Activated T-cell treated with anti-CD3 and anti-CD28 coated beads, Interleukin-2, amount 50 U/mL, for 24 hours (primary cell): ENCODE measurements at regions not wholly inside any gene's neighbourhood (a gene's known extent, or its start where the extent isn't known, plus 50 kb on each side); places are given as distances from the start of the nearest gene placed in this dataset.

Source experiments
- DNase-seq: peaks from one replicate; pipeline ENCODE4 v3.0.0-alpha.2; 2020
- H3K27ac Mint-ChIP-seq: 2 replicates; pipeline ENCODE4 v1.8.0; 2020; ENCODE audit warnings: mild to moderate bottlenecking, mixed read lengths
- H3K27me3 Mint-ChIP-seq: 2 replicates; pipeline ENCODE4 v1.8.0; 2020; ENCODE audit warnings: mixed read lengths
- H3K36me3 Mint-ChIP-seq: 2 replicates; pipeline ENCODE4 v1.8.0; 2020; ENCODE audit warnings: low read depth, mixed read lengths
- H3K4me1 Mint-ChIP-seq: 2 replicates; pipeline ENCODE4 v1.8.0; 2020; ENCODE audit warnings: low read depth, mixed read lengths
- H3K4me3 Mint-ChIP-seq: 2 replicates; pipeline ENCODE4 v1.8.0; 2020; ENCODE audit warnings: mild to moderate bottlenecking, moderate library complexity, mixed read lengths
- H3K9me3 Mint-ChIP-seq: 2 replicates; pipeline ENCODE4 v1.8.0; 2020; ENCODE audit warnings: mixed read lengths

DNA sequence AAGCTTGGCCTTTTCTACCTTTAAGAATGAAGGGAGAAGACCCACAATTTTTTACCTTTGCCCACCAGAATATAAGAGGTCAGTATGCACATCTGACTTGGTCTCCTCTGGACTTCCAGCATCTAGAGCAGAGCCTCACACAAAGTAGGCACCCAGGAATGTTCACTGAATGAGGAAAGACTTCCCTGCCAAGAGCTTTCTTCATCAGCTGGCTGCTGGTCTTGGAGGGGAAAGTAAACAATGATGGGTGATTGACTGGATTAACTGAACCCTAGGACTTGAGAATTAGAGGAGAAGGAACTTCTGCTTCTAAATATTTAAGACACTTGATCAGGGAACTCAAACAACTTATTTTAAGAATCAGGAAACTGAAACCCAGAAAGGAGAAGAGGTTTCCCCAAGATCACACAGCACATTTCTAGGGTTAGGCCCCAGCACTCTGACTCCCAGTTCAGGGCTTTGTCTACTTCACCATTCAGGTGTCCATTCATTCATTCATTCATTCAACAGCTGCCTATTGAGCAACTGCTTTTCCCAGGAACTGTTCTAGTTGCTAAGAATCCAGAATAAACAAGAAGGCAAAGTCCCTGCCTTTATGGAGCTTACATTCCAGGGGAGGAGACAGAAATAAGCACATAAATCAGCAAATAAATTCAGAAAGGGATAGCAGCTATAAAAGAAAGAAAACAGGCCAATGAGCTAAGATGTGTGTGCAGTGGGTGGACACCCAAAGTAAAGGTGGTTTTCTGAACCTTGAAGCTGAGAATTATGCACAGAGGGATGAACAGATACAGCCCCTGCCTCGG lies 216.9 kb upstream of the LRFN2 start:
- no peaks in the 10 kb centered on the region for H3K9me3 Mint-ChIP-seq
- no peaks in the 10 kb centered on the region for H3K36me3 Mint-ChIP-seq
- no peak for DNase-seq
- H3K4me3 Mint-ChIP-seq = no peak overlapping the region
- no peaks in the 10 kb centered on the region for H3K27me3 Mint-ChIP-seq
- no peak overlapping the region for H3K27ac Mint-ChIP-seq
- H3K4me1 Mint-ChIP-seq = no peaks in the 10 kb centered on the region

DNA sequence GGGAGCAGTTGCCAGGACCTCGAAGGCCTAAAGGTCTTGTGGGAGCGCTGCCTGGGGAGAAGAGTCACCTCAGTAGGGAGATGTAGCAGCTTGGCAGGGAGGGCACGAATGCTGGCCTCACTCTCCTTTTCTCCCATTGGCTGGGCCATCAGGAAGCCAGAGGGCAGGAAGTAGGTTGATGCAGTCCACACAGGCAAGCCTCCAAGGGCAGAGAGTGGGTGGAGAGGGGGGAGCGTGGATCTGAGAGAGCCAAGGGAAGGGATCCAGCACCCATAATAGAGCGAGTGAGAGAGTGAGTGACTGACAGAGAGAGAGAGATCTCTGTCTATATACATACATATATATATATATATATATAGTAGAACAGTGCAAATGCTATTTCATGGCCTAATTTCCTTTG lies 215.3 kb upstream of the LRFN2 start:
- Mint-ChIP-seq H3K9me3 (no peaks in the 10 kb centered on the region), H3K4me3 (no peak overlapping the region), H3K36me3 (no peaks in the 10 kb centered on the region), H3K27ac (no peak overlapping the region), H3K4me1 (no peaks in the 10 kb centered on the region), H3K27me3 (peaks cover 3% of the 10 kb centered on the region)
- DNase-seq = no peak

DNA sequence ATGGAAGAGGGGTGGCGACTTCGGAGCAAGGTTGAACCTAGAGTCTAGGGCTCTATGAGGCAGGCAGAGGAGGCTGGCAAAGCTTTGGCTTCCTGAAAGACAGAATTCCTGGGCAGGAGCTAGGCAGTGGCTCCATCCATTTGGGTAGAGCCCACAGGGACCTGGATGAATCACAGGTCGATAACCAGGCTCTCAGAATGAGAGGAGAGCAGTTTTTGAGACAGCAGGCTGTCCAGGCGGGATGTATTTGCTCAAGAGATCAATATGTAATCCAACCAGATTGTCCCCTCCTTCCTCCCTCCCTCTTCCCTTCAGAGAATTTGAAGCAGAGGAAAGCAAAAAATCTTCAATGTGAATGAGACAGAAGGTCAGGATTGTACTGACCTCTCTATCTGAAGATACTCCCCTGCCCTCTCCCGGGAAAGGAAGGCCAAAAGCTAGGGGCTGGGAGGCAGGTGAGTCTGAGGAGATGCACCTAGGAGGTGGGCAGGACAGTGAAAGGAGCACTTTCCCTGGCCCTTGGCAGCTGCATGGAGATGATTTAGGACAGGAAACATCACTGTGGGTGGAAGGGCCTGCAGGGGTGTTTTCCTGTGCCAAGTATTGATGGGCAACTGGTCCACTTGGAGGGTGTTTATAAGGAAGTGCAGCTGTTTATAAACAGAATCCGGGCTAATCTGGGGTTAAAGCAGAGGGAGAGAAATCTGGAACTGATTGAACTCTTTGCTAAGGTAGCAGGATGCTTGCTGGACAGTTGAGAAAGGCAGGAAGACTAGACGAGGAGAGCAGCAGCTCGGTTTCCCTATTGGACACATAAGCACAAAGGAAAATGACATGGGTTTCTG lies 212.4 kb upstream of the LRFN2 start:
- Mint-ChIP-seq H3K27me3 (peaks cover 3% of the 10 kb centered on the region), H3K9me3 (no peaks in the 10 kb centered on the region), H3K4me1 (no peaks in the 10 kb centered on the region), H3K36me3 (no peaks in the 10 kb centered on the region), H3K4me3 (no peak overlapping the region), H3K27ac (no peak overlapping the region)
- DNase-seq = no peak

DNA sequence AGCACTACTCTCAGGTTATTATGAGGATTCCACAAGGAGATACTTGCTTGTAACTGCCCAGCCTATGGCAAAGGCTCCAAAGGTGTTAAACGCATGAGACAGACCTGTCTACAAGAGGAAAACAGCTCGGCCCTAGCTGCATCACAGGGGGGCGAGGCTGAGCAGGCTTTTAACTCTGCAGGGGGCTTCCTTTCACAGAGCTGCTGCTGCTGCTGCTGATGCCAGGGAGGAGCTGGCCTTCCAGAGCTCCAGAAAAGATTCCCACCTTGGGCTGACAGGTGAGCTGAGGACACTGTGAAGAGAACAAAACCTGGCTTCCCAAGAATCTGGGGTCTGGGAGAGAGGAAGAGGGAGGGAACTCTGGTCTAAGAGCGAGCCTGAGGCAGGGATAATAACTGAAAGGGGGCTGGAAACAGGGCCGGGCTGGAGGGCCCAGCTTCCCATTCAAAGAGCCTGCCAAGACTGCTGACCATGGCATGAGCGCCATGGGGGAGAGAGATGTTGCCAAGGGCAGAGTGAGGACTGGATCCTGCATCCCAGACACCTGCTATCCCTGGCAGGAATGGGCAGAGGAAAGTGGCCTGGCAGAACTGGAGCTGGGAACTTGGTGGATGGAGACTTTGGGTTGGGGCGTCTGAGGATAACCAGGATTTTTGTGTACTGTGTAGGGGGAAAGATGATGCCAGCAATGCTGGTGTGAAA lies 211.1 kb upstream of the LRFN2 start:
- no peak overlapping the region for H3K27ac Mint-ChIP-seq

DNA sequence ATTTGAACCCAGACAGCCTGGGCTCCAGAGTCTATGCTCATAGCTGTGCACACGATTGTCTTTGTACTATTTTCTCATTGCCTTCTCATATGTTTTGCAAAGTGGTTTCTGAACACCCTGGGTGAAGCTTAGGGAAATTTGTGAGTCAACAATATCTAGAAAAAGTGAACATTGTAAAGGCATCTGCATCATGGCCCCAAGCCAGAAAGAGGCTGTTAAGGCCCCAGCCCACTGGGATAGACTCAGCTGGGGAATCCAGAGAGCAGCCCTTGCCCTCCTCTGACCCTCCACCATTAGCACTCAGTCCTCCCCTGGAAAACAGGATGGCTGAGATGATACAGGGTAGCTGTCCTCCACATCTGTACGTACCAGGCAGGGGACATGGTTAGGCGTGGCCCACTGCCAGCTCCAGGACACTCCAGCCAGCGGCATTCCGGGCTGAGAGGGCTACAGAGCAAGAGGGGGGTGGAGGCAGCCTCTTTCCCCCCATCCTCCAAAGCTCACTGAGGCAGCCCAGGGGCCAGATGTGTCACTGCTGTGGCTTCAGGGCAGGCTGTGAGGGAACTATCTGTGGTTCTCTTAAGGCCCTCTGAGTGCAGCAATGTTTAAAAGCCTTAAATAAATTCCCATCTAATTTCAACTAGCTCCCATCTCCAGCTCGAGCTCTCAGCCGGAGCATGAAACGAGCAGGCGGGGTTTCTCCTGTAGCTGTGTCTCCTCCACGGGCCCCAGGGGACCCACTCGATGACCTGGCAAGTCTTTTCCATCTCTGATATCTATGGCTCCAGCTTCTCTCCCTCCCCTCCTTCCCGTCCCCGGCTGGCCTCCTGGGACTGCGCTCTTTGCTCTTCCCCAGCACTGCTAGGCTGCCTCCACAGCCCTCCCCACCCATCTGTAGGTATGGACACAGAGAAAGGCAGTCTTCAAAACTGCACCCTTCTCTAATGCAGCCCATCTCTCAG lies 209.4 kb upstream of the LRFN2 start:
- no peaks in the 10 kb centered on the region for H3K36me3 Mint-ChIP-seq
- H3K27ac Mint-ChIP-seq = no peak overlapping the region
- H3K9me3 Mint-ChIP-seq = no peaks in the 10 kb centered on the region
- DNase-seq = no peak
- H3K4me1 Mint-ChIP-seq = peaks cover 2% of the 10 kb centered on the region
- H3K4me3 Mint-ChIP-seq = no peak overlapping the region
- H3K27me3 Mint-ChIP-seq = peaks cover 3% of the 10 kb centered on the region

More for the DNA sequence above, 211.1 kb upstream of the LRFN2 start:
- DNase-seq = no peak
- no peak overlapping the region for H3K4me3 Mint-ChIP-seq
- H3K36me3 Mint-ChIP-seq = no peaks in the 10 kb centered on the region
- H3K4me1 Mint-ChIP-seq = no peaks in the 10 kb centered on the region
- peaks cover 3% of the 10 kb centered on the region for H3K27me3 Mint-ChIP-seq
- no peaks in the 10 kb centered on the region for H3K9me3 Mint-ChIP-seq

DNA sequence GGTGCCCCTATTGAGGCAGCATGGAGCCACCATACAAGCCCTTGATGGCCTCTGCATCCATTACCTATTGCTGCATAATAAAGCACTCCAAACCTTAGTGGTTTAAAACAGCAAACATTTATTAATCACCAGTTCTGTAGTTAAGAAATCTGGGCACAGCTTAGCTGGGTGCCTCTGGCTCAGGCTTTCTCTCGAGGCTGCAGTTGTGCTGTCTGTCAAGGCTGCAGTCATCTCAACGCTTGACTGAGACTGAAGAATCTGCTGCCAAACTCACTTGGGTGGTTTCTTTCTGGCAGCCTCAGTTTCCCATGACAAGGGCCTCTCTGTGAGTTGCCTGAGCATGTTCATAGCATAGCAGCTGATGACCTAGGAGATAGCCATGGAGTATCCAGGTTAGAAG lies 207.4 kb upstream of the LRFN2 start:
- Mint-ChIP-seq H3K27ac (no peak overlapping the region), H3K4me1 (peaks cover 18% of the 10 kb centered on the region), H3K36me3 (no peaks in the 10 kb centered on the region)

DNA sequence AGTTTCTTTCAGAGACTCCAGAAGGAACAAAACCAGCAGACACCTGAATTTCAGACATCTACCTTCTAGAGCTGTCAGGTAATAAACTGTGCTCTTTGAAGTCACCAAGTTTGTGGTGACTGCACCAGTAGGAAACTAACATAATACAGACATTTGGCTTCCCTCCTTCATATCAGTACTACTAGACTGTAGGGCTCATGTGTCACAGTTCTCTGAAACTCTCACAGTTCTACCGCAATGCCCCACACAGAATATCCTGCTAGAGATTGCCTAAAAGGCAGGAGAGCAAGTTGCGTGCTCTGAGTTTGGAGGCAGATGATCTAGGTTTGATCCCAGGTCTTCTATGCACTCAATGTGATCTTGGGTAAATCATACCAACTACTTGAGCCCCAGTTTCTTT lies 205.0 kb upstream of the LRFN2 start:
- H3K36me3 Mint-ChIP-seq = no peaks in the 10 kb centered on the region
- no peak for DNase-seq
- no peaks in the 10 kb centered on the region for H3K27me3 Mint-ChIP-seq
- H3K27ac Mint-ChIP-seq = no peak overlapping the region
- no peak overlapping the region for H3K4me3 Mint-ChIP-seq
- H3K4me1 Mint-ChIP-seq = peaks cover 33% of the 10 kb centered on the region
- no peaks in the 10 kb centered on the region for H3K9me3 Mint-ChIP-seq

More for the DNA sequence above, 207.4 kb upstream of the LRFN2 start:
- no peaks in the 10 kb centered on the region for H3K9me3 Mint-ChIP-seq
- DNase-seq = no peak
- H3K27me3 Mint-ChIP-seq = peaks cover 3% of the 10 kb centered on the region
- H3K4me3 Mint-ChIP-seq = no peak overlapping the region

DNA sequence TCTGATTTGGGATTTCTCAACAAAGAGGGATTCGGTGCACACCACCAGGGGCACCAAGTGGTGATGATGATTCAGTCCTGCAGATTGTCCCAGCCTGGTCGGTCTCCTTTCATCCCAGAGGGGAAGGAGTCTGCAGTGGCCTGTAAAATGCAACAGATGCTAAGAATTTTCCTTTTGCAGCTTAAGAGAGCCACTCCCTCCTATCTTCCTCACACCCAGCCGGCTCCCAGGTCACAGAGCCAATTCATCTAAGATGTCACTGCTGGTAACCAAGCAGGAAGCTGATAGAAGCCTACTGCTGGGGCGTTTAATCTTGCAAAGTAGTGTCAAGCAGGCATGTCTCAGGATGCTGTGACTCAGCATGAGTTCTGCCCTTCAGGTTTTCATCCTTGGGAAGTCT lies 203.8 kb upstream of the LRFN2 start:
- Mint-ChIP-seq H3K27ac (no peak overlapping the region), H3K36me3 (no peaks in the 10 kb centered on the region), H3K27me3 (no peaks in the 10 kb centered on the region), H3K4me1 (peaks cover 33% of the 10 kb centered on the region), H3K4me3 (no peak overlapping the region), H3K9me3 (no peaks in the 10 kb centered on the region)
- no peak for DNase-seq

DNA sequence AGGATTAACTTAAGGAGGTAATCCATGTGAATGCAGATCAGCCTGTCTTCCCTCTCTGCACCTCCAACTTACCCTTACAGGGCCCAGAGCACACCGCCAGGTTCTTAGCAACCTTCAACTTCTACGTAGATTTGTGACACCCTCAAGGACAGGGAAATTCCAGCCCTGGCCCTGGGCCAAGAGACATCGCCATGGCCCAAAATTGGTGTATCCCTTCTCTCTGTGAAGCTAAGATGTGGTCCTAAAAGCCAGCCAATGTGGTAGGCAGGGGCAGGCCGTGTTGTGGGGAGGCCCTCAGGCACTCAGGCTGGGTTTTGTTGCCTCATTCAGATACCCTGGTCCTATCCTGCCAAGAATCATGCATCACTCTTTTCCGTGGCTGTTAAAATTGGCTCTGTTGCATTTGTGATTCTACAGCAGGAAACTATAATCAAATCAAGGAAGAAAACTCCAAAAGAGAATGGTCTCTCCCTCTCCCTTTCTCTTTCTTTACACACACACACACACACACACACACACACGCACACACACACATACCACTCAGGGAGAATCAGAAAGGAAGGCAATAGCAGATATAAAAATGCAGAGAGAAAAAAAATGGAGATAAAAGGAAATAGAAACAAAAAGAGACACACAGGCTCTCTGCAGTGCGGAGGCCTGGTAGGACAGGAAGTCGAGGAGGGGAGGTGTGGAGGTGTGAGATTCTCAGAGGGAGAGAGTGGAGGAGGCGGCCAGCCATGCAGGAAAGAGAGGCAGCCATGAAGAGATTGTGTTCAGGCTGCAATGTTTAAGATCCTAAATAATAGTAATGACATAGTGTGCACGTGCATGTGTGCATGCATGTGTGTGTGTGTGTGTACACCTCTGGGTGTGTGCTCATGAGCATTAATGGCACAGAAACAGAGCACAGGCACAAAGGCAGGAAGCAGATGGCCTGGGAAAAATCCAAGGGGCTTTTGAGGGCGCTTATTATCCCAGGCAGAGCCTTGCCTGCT lies 201.8 kb upstream of the LRFN2 start:
- Mint-ChIP-seq H3K4me3 (no peak overlapping the region), H3K4me1 (peaks cover 33% of the 10 kb centered on the region), H3K36me3 (no peaks in the 10 kb centered on the region)

DNA sequence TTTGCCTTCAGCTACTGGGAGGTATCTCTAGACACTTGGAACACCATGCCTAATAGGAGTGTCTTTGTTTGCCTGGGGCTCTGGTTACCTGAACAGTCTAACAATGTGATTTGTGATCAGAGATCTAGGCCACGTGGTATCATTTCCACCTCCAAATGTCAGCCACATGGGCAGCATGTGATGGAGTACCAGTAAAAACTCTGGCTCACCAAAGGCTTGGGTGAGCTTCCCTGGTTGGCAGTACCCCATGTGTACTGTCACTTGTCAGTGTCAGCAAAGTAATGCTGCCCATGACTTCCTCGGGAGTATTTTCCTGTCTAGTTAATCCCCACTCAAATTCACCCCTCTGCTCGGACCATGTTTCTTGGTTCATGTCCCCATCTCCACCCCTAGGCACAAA lies 195.2 kb upstream of the LRFN2 start:
- no peaks in the 10 kb centered on the region for H3K4me1 Mint-ChIP-seq
- H3K4me3 Mint-ChIP-seq = no peak overlapping the region
- H3K27me3 Mint-ChIP-seq = peaks cover 10% of the 10 kb centered on the region
- no peak for DNase-seq
- H3K36me3 Mint-ChIP-seq = no peaks in the 10 kb centered on the region
- H3K9me3 Mint-ChIP-seq = no peaks in the 10 kb centered on the region
- H3K27ac Mint-ChIP-seq = no peak overlapping the region

More for the DNA sequence above, 201.8 kb upstream of the LRFN2 start:
- no peaks in the 10 kb centered on the region for H3K27me3 Mint-ChIP-seq
- H3K27ac Mint-ChIP-seq = peak overlapping the region; percentile 79
- peak; percentile 42 for DNase-seq
- no peaks in the 10 kb centered on the region for H3K9me3 Mint-ChIP-seq

DNA sequence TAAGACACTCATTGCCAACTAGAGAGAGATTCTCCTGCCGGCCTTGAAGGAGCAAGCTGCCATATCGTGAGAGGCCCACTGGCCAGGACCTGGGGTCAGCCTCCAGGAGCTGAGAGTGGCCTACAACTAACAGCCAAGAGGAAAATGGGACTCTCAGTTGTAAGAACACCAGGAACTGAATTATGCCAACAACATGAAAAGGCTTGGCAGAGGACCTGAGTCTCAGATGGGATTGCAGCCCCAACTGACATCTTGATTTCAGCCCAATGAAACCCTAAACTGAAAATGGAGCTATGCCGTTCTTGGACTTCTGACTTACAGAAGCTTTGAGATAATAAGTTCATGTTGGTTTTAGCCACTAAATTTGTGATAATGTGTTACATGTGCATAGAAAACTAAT lies 193.5 kb upstream of the LRFN2 start:
- no peaks in the 10 kb centered on the region for H3K4me1 Mint-ChIP-seq
- no peak overlapping the region for H3K4me3 Mint-ChIP-seq
- no peak overlapping the region for H3K27ac Mint-ChIP-seq
- peaks cover 10% of the 10 kb centered on the region for H3K27me3 Mint-ChIP-seq
- no peaks in the 10 kb centered on the region for H3K9me3 Mint-ChIP-seq
- DNase-seq = no peak
- no peaks in the 10 kb centered on the region for H3K36me3 Mint-ChIP-seq

DNA sequence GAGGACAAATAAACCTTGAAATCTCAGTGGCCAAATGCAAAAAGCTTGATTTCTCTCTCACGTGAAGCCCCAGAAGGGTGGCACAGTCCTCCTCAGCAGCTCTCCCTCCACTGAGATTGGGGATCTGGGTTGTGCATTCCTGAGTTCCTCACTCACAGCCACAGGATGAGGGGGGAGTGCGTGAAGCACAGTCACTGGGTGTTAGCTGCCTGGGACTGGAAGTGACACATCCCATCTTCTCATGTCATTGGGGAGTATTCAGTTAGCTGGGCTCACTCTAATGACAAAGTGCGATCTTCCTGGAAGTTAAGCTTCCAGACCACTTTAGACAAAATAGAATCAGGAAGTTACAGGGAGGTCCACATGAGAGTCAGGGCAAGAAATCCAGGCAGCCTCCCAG lies 192.2 kb upstream of the LRFN2 start:
- no peaks in the 10 kb centered on the region for H3K9me3 Mint-ChIP-seq
- no peaks in the 10 kb centered on the region for H3K36me3 Mint-ChIP-seq
- H3K4me1 Mint-ChIP-seq = no peaks in the 10 kb centered on the region
- H3K27me3 Mint-ChIP-seq = peaks cover 10% of the 10 kb centered on the region
- DNase-seq = no peak
- no peak overlapping the region for H3K27ac Mint-ChIP-seq
- H3K4me3 Mint-ChIP-seq = no peak overlapping the region

DNA sequence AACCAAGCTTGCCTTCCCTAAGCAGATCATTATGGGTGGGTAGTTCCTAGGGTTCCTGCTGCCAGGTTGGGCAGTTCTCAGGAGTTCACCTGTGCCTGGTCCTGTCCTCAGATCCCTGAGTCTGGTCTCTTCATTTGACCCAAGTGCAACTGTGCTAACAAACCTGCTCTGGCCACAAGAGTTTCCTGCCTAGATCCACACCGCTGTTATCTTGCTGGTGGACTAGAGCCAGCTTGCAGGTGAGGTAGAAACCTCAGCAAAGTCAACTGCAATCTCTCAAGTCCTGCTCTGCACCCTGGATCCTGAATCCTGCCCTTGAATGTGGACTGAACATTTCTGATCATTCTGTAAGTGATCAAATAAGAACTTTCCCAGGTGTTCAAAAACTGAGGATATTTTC lies 191.8 kb upstream of the LRFN2 start:
- DNase-seq = no peak
- H3K27me3 Mint-ChIP-seq = peaks cover 10% of the 10 kb centered on the region
- H3K4me3 Mint-ChIP-seq = no peak overlapping the region
- H3K9me3 Mint-ChIP-seq = no peaks in the 10 kb centered on the region
- no peak overlapping the region for H3K27ac Mint-ChIP-seq
- H3K36me3 Mint-ChIP-seq = no peaks in the 10 kb centered on the region
- no peaks in the 10 kb centered on the region for H3K4me1 Mint-ChIP-seq
